SK-N-MC (cell line): ENCODE measurements at regions not wholly inside any gene's neighbourhood (a gene's known extent, or its start where the extent isn't known, plus 50 kb on each side); places are given as distances from the start of the nearest gene placed in this dataset.

ENCODE experiments used
- EZH2 ChIP-seq: fragments of 200-600 bp; sonication (generic); IDR thresholded peaks from one replicate; pipeline ENCODE4 v1.6.1; 2017; ENCODE audit warnings: antibody characterized with exemption
- FOXP2 ChIP-seq: optimal IDR thresholded peaks from 2 replicates; pipeline ENCODE3; 2011; ENCODE audit warnings: mild to moderate bottlenecking, moderate library complexity; ENCODE audit not compliant: insufficient read depth; ENCODE audit errors: extremely low read length, control extremely low read depth
- POLR2AphosphoS5 ChIP-seq: IDR thresholded peaks from 2 replicates; pipeline ENCODE4 v1.6.1; 2012; ENCODE audit warnings: mild to moderate bottlenecking, low read depth, low read length, borderline replicate concordance

DNA sequence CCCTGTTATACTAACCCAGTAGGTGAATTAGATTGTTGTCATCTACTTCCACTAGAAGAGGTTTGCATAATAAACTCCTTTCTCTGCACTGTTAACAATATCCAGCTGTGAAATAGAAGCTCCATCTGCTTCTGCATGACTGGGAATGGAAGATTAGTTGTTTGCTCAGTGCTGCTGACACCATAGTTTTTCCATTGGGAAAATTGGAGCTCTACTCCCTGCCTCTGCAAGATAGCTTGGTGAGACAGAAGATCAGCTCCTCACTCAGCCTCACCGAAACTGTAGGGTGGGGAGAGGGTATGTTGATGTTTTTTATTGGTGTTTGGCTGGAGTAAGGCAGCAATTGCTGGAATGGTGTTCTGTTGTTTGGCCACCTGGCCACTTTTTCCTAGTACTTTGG, 331.6 kb upstream of the ADAMTS5 start:
- TF ChIP-seq EZH2 (no peak), POLR2AphosphoS5 (no peak), FOXP2 (no peak)
